GM12878 (cell line): ENCODE measurements at regions not wholly inside any gene's neighbourhood (a gene's known extent, or its start where the extent isn't known, plus 50 kb on each side); places are given as distances from the start of the nearest gene placed in this dataset.
A peak's percentile ranks its signal among the peaks of the same experiment; 100 is the strongest.

Experiments
- ATF7 ChIP-seq: fragments of 450-650 bp; IDR thresholded peaks from 2 replicates; pipeline ENCODE4 v1.6.1; 2016; ENCODE audit warnings: low read depth, mild to moderate bottlenecking
- BMI1 ChIP-seq: fragments of 450-650 bp; IDR thresholded peaks from 2 replicates; pipeline ENCODE4 v1.6.1; 2016; ENCODE audit warnings: mild to moderate bottlenecking, moderate library complexity, borderline replicate concordance
- CEBPB ChIP-seq, 2 experiments: fragments of 150-350 bp in 1 of 2; IDR thresholded peaks; 2 replicates each; pipeline ENCODE4 v1.6.1; 2012 to 2014; ENCODE audit warnings: low read depth in 2 of 2, low read length in 2 of 2, borderline replicate concordance in 1 of 2, inconsistent platforms in 1 of 2
- GABPA ChIP-seq: IDR thresholded peaks from 2 replicates; pipeline ENCODE4 v1.6.1; 2014; ENCODE audit warnings: antibody characterized with exemption, low read depth, mild to moderate bottlenecking, inconsistent platforms
- GATAD2B ChIP-seq: fragments of 450-650 bp; conservative IDR thresholded peaks from 2 replicates; pipeline ENCODE4 v1.6.1; 2017; ENCODE audit warnings: low read depth, mild to moderate bottlenecking, moderate library complexity
- NFIC ChIP-seq: IDR thresholded peaks from 2 replicates; pipeline ENCODE4 v1.6.1; 2012; ENCODE audit warnings: low read depth, mild to moderate bottlenecking, inconsistent platforms, low read length, moderate library complexity
- NR2F1 ChIP-seq: fragments of 450-650 bp; conservative IDR thresholded peaks from 2 replicates; pipeline ENCODE4 v1.6.1; 2017; ENCODE audit warnings: mild to moderate bottlenecking
- RBBP5 ChIP-seq: fragments of 200-600 bp; sonication (generic); conservative IDR thresholded peaks from 2 replicates; pipeline ENCODE4 v1.6.1; 2016
- SPI1 ChIP-seq: IDR thresholded peaks from 2 replicates; pipeline ENCODE4 v1.6.1; 2011; ENCODE audit warnings: low read depth, mild to moderate bottlenecking, low read length, moderate library complexity, borderline replicate concordance; ENCODE audit not compliant: insufficient read depth
- SUZ12 ChIP-seq: fragments of 200-600 bp; sonication (generic); IDR thresholded peaks from one replicate; pipeline ENCODE4 v1.6.1; 2018; ENCODE audit warnings: antibody characterized with exemption, mild to moderate bottlenecking; ENCODE audit not compliant: unreplicated experiment
- TCF12 ChIP-seq: IDR thresholded peaks from 2 replicates; pipeline ENCODE4 v1.6.1; 2011; ENCODE audit warnings: low read depth, mild to moderate bottlenecking, low read length
- TCF7 ChIP-seq: IDR thresholded peaks from 2 replicates; pipeline ENCODE4 v1.6.1; 2014; ENCODE audit warnings: antibody characterized with exemption, borderline replicate concordance
- ZNF687 ChIP-seq: fragments of 450-650 bp; IDR thresholded peaks from 2 replicates; pipeline ENCODE4 v1.6.1; 2017; ENCODE audit warnings: mild to moderate bottlenecking, moderate library complexity
- ZZZ3 ChIP-seq: IDR thresholded peaks from 2 replicates; pipeline ENCODE4 v1.6.1; 2011; ENCODE audit warnings: low read depth; ENCODE audit not compliant: control insufficient read depth, insufficient read length
- TF ChIP-seq, protein P1 (sequence below): IDR thresholded peaks from 2 replicates; pipeline ENCODE4 v1.6.1; 2011; ENCODE audit warnings: borderline replicate concordance, low read depth, mild to moderate bottlenecking, moderate library complexity, low read length; ENCODE audit not compliant: insufficient read depth, poor library complexity, severe bottlenecking
- TF ChIP-seq, protein P2 (sequence below): fragments of 450-650 bp; IDR thresholded peaks from 2 replicates; pipeline ENCODE4 v1.6.1; 2016; ENCODE audit warnings: mild to moderate bottlenecking
- TF ChIP-seq, protein P3 (sequence below): fragments of 450-650 bp; conservative IDR thresholded peaks from 2 replicates; pipeline ENCODE4 v1.6.1; 2017; ENCODE audit warnings: mild to moderate bottlenecking, moderate library complexity
- TF ChIP-seq, protein P4 (sequence below): fragments of 450-650 bp; formaldehyde crosslinking; IDR thresholded peaks from 2 replicates; pipeline ENCODE4 v1.4.0; 2020; ENCODE audit warnings: mild to moderate bottlenecking, moderate library complexity

- TF ChIP-seq, protein P1, sequence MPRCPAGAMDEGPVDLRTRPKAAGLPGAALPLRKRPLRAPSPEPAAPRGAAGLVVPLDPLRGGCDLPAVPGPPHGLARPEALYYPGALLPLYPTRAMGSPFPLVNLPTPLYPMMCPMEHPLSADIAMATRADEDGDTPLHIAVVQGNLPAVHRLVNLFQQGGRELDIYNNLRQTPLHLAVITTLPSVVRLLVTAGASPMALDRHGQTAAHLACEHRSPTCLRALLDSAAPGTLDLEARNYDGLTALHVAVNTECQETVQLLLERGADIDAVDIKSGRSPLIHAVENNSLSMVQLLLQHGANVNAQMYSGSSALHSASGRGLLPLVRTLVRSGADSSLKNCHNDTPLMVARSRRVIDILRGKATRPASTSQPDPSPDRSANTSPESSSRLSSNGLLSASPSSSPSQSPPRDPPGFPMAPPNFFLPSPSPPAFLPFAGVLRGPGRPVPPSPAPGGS: peak; percentile 98
- TF ChIP-seq ATF7 (peak; percentile 89), BMI1 (peak; percentile 65), TCF12 (peak; percentile 95), SUZ12 (no peak), TCF7 (peak; percentile 89), NR2F1 (no peak; the same call in 1 of the 2 replicates), CEBPB (IDR thresholded peaks at IDR 0.05; ENCODE audit: borderline replicate concordance in 1 of 2, low read depth in 2 of 2, low read length in 2 of 2) (no peak), GABPA (peak; percentile 45; the same call in 1 of the 2 replicates), ZNF687 (peak; percentile 86), SPI1 (peak; percentile 30; the same call in 1 of the 2 replicates), RBBP5 (no peak), GATAD2B (peak; percentile 97), NFIC (peak; percentile 93), ZZZ3 (no peak)
- TF ChIP-seq, protein P2, sequence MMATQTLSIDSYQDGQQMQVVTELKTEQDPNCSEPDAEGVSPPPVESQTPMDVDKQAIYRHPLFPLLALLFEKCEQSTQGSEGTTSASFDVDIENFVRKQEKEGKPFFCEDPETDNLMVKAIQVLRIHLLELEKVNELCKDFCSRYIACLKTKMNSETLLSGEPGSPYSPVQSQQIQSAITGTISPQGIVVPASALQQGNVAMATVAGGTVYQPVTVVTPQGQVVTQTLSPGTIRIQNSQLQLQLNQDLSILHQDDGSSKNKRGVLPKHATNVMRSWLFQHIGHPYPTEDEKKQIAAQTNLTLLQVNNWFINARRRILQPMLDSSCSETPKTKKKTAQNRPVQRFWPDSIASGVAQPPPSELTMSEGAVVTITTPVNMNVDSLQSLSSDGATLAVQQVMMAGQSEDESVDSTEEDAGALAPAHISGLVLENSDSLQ: peak; percentile 92
- TF ChIP-seq, protein P3, sequence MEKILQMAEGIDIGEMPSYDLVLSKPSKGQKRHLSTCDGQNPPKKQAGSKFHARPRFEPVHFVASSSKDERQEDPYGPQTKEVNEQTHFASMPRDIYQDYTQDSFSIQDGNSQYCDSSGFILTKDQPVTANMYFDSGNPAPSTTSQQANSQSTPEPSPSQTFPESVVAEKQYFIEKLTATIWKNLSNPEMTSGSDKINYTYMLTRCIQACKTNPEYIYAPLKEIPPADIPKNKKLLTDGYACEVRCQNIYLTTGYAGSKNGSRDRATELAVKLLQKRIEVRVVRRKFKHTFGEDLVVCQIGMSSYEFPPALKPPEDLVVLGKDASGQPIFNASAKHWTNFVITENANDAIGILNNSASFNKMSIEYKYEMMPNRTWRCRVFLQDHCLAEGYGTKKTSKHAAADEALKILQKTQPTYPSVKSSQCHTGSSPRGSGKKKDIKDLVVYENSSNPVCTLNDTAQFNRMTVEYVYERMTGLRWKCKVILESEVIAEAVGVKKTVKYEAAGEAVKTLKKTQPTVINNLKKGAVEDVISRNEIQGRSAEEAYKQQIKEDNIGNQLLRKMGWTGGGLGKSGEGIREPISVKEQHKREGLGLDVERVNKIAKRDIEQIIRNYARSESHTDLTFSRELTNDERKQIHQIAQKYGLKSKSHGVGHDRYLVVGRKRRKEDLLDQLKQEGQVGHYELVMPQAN: peak; percentile 83
- TF ChIP-seq, protein P4, sequence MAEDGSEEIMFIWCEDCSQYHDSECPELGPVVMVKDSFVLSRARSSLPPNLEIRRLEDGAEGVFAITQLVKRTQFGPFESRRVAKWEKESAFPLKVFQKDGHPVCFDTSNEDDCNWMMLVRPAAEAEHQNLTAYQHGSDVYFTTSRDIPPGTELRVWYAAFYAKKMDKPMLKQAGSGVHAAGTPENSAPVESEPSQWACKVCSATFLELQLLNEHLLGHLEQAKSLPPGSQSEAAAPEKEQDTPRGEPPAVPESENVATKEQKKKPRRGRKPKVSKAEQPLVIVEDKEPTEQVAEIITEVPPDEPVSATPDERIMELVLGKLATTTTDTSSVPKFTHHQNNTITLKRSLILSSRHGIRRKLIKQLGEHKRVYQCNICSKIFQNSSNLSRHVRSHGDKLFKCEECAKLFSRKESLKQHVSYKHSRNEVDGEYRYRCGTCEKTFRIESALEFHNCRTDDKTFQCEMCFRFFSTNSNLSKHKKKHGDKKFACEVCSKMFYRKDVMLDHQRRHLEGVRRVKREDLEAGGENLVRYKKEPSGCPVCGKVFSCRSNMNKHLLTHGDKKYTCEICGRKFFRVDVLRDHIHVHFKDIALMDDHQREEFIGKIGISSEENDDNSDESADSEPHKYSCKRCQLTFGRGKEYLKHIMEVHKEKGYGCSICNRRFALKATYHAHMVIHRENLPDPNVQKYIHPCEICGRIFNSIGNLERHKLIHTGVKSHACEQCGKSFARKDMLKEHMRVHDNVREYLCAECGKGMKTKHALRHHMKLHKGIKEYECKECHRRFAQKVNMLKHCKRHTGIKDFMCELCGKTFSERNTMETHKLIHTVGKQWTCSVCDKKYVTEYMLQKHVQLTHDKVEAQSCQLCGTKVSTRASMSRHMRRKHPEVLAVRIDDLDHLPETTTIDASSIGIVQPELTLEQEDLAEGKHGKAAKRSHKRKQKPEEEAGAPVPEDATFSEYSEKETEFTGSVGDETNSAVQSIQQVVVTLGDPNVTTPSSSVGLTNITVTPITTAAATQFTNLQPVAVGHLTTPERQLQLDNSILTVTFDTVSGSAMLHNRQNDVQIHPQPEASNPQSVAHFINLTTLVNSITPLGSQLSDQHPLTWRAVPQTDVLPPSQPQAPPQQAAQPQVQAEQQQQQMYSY (CRISPR knock-in tag): no peak
These were observed 110.7 kb downstream of the BTG1 start (continued) for GRCh38 chr12:92034858-92035401.
